NCI-H345 treated with DMSO at 0.1 percent for 48 hours (cell line): ENCODE measurements at regions not wholly inside any gene's neighbourhood (a gene's known extent, or its start where the extent isn't known, plus 50 kb on each side); places are given as distances from the start of the nearest gene placed in this dataset.
"Not testable (repeated sequence)": the region's sequence is repeated elsewhere in the genome, so short reads cannot be mapped to it uniquely, and the experiment has no call there.

ENCODE experiments used
- DNase-seq: peaks from one replicate; lab custom pipeline; 2025; ENCODE audit not compliant: unreplicated experiment; lab: John Stamatoyannopoulos, UW

GRCh38 chr15:79602731-79603130, 170.6 kb downstream of the MINAR1 start:
- DNase-seq, result no peak

GRCh38 chr15:79606831-79607355, 174.8 kb downstream of the MINAR1 start:
- no peak for DNase-seq

DNA sequence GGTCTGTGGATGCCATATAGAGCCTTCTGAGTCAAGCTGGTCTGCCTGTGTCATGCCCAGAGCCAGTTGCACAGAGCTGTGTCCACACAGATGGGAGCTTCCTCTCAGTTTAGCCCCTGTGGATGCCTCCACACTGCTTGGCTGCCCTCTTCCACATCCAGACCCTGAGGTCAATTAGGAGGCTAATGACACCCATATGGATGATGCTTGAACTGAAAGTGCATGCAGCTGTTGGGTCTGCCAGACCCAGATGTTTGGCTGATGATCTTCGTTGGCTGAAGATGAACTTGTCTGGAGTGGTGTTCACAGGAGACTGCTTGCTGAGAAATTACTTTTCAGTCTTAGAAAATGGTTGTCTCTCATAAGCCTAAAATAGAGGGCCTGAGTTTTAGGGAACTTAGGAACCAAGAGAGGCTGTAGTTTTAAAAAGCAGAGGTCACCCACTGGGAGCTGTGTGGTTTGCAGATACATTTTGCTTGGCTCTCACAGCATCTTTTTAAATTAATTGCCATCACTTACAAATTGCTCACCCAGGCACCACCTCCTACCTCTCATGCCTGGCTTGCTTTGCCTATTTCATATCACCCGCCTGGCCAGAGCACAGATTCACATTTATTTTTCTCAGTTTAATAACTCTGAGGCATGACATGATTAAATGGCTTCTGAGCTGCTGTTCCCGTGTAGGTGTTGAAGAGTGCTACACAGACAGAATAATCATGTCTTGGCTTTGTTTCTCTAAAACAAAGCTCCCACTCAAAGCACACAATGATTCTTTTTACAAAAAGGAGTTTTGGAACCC, 176.1 kb downstream of the MINAR1 start:
- DNase-seq, result no peak

DNA sequence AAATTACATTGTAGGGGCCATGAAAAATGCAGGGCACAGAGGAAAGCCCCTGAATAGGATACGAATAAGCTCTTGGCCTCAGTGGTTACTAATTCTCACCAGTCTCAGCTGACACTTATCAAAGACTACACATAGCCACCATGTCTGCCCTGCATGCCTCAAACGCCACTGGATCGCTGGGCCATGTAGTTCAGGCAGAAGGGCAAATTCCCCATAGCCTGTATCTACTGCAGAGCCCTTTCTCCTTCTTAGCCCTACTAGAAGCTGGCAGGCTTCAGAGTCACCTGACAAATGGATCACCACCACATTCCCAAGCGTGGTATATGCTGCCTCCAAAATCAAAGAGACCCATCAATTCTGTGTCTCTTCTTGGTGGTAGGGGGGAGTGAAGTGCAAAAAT, 177.4 kb downstream of the MINAR1 start:
- DNase-seq, result no peak

DNA sequence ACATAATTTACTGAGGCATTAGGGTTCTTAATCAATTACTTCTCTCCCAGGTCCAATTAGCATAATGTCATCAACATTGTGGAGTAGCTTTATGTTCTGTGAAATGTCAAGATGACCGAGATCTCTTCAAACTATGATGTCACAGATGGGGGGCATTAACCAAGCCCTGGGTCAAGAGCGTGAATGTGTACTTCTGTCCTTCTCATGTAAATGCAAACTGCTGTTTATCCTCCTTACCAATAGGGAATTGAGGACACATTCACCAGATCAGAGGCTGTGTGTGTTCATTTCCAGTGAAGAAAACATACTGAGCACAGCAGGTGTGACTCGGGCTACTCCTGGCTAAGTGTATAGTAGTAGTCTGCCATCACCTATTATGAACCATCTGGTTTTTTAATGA, 177.9 kb downstream of the MINAR1 start:
- DNase-seq, result no peak

- no peak for DNase-seq
These were observed 183.6 kb downstream of the MINAR1 start for GRCh38 chr15:79615754-79616153.

DNA sequence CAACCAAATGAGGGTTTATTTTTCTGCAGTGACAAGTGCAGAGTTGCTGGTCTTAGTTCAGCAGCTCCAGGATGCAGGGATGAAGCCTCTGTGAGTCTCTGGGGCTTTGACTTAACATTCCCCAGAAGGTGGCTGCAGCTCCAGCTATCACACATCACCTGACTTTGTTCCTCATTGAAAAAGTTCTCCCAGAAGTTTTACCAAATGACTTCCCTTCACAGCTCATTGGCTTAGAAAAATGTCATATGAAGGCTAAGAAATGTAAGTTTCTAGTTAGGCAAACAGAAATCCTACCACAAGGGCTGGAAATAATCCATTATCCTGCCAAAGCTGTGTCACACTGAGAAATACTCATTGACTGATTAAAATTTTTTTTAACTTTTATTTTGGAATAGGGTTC, 184.9 kb downstream of the MINAR1 start:
- DNase-seq, result no peak

DNA sequence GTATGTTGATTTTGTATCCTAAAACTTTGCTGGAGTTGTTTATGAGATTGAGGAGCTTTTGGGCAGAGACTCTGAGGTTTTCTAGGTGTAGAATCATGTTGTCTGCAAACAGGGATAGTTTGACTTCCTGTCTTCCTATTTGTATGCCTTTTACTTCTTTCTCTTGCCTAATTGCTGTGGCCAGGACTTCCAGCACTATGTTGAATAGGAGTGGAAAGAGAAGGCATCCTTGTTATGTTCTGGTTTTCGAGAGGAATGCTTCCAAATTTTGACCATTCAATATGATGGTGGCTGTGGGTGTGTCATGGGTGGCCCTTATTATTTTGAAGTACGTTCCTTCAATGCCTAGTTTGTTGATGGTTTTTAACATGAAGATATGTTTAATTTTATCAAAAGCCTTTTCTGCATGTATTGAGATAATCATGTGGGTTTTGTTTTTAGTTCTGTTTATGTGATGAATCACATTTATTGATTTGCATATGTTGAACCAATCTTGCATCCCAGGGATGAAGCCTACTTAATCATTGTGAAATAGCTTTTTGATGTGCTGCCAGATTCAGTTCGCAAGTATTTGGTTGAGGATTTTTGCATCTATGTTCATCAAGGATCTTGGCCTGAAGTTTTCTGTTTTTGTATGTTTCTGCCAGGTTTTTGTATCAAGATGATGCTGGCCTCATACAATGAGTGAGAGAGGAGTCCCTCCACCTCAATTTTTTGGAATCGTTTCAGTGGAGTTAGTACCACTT, 188.1 kb downstream of the MINAR1 start:
- no peak for DNase-seq

- not testable (repeated sequence) for DNase-seq
These were observed 189.7 kb downstream of the MINAR1 start for GRCh38 chr15:79621805-79622204.

GRCh38 chr15:79623488-79623887, 191.4 kb downstream of the MINAR1 start:
- DNase-seq, result no peak

DNA sequence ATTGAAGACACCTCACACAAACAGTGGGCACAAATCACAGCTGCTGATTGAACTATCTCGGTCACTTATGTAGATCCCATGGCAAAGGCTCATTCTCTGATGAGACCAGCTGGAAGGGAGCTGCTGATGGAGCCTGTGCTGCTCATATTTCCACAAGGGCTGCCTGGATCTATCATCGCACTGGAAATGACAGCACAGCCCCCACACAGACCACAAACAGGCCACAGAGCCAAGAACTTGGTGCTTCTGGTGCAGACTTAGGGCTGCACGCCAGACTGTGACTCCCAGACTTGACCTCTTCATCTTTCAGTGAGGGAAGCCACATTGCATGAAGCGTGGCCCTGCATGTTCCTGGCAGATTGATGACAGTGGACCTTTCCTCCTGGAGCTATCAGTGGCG, 197.6 kb downstream of the MINAR1 start:
- no peak for DNase-seq

DNA sequence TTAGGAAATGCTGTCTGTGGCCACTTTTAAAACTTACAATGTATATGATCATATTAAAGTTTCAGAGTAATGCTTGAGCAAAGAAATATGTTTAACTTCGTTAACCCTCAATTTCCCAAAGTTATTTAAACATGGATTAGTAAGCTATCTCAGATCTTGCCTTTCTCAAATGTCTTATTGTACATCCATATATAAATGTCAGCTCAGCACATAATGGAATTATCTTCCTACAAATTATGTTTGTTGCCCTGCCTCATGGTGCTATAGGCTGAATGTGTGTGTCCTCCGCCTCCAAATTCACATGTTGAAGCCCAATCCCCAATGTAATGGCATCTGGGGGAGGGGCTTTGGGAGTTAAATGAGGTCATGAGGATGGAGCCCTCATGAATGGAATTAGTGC, 200.3 kb downstream of the MINAR1 start:
- DNase-seq, result no peak

DNA sequence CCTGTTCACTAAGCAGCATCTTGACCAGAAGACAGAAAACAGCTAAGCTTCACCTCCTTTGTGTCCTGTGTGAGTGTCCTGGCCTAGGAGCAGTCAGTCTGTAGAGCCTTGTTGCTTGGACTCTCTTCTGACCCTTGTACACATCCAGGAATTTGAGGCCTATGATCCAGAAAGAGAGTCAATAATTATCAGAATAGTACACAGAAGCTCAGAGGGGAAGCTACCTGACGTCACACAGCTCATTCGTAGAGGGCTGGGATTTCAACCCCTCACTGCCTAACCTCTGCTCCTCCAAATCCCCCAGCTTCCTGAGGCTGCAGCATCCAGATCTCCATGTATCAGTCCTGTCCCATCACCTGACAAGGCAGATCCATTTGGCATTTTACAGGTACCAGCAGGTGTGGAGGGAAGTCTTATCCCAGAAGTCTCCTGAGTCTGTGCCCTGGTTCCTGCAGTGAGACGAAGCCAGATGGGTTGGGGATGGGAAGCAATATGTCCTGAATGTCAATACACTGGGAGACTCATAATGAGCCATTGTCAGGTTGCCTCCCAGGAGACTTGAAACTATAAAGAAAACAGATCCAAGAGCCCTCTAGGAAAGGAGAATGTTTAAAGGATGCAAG, 203.1 kb downstream of the MINAR1 start:
- no peak for DNase-seq

- no peak for DNase-seq
These were observed 203.9 kb downstream of the MINAR1 start for GRCh38 chr15:79635897-79636561.

GRCh38 chr15:79640206-79640605, 208.1 kb downstream of the MINAR1 start:
- DNase-seq, result no peak

DNA sequence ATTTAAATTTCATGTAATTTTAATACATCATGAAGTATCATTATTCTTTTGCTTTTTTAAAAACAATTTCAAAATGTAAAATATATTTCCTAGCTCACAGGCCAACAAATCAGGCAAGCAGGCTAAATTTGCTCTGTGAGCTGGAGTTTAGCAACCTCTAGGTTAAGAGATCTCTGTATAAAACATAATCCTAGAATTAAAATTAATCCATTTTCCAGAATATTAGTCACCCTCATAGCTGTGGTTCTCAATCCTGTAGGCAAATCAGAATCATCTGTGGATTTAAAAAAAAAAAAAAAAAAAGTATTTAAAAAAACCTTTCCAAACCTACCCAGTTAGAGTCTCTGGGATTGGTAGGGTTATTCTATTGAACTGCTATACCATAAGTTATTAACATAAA, 209.7 kb downstream of the MINAR1 start:
- no peak for DNase-seq

GRCh38 chr15:79643393-79643792, 211.3 kb downstream of the MINAR1 start:
- no peak for DNase-seq

DNA sequence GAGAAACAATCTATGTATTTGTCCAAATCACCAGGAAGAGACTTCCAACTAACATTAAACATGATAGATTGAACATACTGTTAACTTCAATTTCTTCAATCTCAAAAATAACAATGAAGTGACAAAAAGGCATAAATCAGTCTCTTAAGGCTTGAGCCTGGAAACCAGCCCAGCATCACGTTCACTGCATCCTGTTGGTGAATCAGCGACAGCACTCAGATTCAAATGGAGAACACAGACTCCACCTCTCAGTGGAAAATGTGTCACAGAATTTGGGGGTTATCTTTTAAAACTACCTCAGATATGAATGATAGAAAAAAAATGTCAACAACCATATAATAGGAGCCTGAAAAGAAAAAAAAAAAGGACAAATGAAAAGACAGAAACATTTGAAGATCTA, 212.0 kb downstream of the MINAR1 start:
- DNase-seq, result no peak

- DNase-seq, result not testable (repeated sequence)
These were observed 220.8 kb downstream of the MINAR1 start for GRCh38 chr15:79652972-79653371.

DNA sequence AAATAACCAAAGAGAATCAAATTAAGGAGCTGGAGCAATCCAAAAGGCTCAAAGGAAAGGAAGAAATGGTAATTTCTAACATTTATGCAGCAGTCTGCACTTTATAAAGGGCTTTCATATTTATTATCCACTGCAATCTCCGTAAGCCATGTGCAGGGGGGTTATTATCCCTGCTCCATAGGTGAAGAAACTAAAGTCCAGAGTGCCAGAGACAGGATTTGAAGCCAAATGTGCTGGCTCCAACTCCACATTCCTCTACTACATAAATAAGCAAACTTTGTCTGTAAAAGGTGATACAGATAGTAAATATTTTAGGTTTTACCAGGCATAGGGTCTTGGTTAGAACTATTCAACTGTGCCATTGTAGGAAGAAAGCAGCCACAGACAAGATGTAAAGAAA, 221.4 kb downstream of the MINAR1 start:
- DNase-seq, result no peak
